ENCODE measurements at regions not wholly inside any gene's neighbourhood (a gene's known extent, or its start where the extent isn't known, plus 50 kb on each side); places are given as distances from the start of the nearest gene placed in this dataset.

- Histone ChIP-seq H3K36me3 (ENCODE audit: control insufficient read depth in 2 of 2, extremely low read depth in 1 of 2, insufficient read depth in 2 of 2, low read length in 2 of 2) (no peaks in the 10 kb centered on the region), H3K4me1 (ENCODE audit: control insufficient read depth, extremely low read depth, insufficient read depth, low read length) (no peaks in the 10 kb centered on the region), H2AFZ (ENCODE audit: low read depth, low read length) (no peak overlapping the region), H3K27me3 (ENCODE audit: control insufficient read depth in 2 of 2, insufficient read depth in 2 of 2, low read length in 2 of 2) (no peaks in the 10 kb centered on the region), H3K9me1 (replicated peaks; ENCODE audit: control insufficient read depth, extremely low read depth, insufficient read depth, low read length) (no peaks in the 10 kb centered on the region), H4K20me1 (replicated peaks; ENCODE audit: control insufficient read depth, extremely low read depth, insufficient read depth, low read length) (no peaks in the 10 kb centered on the region), H3K27ac (ENCODE audit: insufficient read depth, low read depth, low read length) (no peak overlapping the region), H3K9me3 (replicated peaks; ENCODE audit: control insufficient read depth, insufficient read depth, low read length) (peaks cover 4% of the 10 kb centered on the region), H3K79me2 (ENCODE audit: control insufficient read depth, insufficient read depth, low read length) (no peaks in the 10 kb centered on the region), H3K9ac (replicated peaks; ENCODE audit: extremely low read depth, insufficient read depth, low read length) (no peak overlapping the region), H3K4me2 (ENCODE audit: insufficient read depth, low read length) (no peak overlapping the region), H3K4me3 (replicated peaks in 1 of 3; ENCODE audit: insufficient read depth in 1 of 3, low read depth in 1 of 3, low read length in 3 of 3) (no peak overlapping the region)
- no peak for FAIRE-seq
- DNase-seq (ENCODE audit: low read depth, low spot score), result no peak
- POLR2A ChIA-PET, result no interaction called here
- dilution Hi-C loops (cut with MboI; ENCODE audit: extremely low pct_ligation_motif_present, low sequenced_read_pairs), result no loop called here
- CTCF ChIA-PET, result no interaction called here
- intact Hi-C loops (cut with micrococcal nuclease), result no loop called here
- no TSS peak for BruUV-seq (replicated peaks)
- TF ChIP-seq POLR2A (IDR thresholded peaks at IDR 0.05; ENCODE audit: low read depth, low read length) (no peak), MYC (IDR thresholded peaks at IDR 0.05; ENCODE audit: low read depth, low read length) (no peak), GATA2 (IDR thresholded peaks at IDR 0.05; ENCODE audit: insufficient read depth, insufficient read length, low read depth, low read length) (no peak), FOS (IDR thresholded peaks at IDR 0.05; ENCODE audit: borderline replicate concordance, insufficient read depth, low read length) (no peak), CTCF (IDR thresholded peaks at IDR 0.05; ENCODE audit: extremely low read depth in 1 of 2, insufficient read depth in 1 of 2, low read depth in 1 of 2, low read length in 2 of 2) (no peak), MAX (IDR thresholded peaks at IDR 0.05; ENCODE audit: insufficient read depth, insufficient read length) (no peak), POLR2AphosphoS5 (IDR thresholded peaks at IDR 0.05; ENCODE audit: insufficient read depth, low read depth, low read length) (no peak), JUN (IDR thresholded peaks at IDR 0.05; ENCODE audit: borderline replicate concordance, insufficient read depth, insufficient read length, low read depth) (no peak), EZH2 (IDR thresholded peaks at IDR 0.05; ENCODE audit: borderline replicate concordance, low read depth, low read length, severe bottlenecking) (no peak)
Measured at GRCh38 chr4:171256223-171256622, 557.0 kb upstream of the GALNTL6 start.
